ENCODE measurements at regions not wholly inside any gene's neighbourhood (a gene's known extent, or its start where the extent isn't known, plus 50 kb on each side); places are given as distances from the start of the nearest gene placed in this dataset.

GRCh38 chr1:238753252-238753651 is 633.1 kb upstream of the CHRM3 start:
- no peaks in the 10 kb centered on the region for H3K36me3 ChIP-seq (ENCODE audit: control insufficient read depth, insufficient read depth, low read length)
- H3K4me3 ChIP-seq, result no peak overlapping the region
- no peak overlapping the region for H2AFZ ChIP-seq (ENCODE audit: low read depth, low read length)
- no peak overlapping the region for H3K4me2 ChIP-seq (ENCODE audit: insufficient read depth, low read length)
- no peak overlapping the region for H3K9ac ChIP-seq (ENCODE audit: insufficient read depth in 1 of 2, low read depth in 2 of 2, low read length in 2 of 2)
- in situ Hi-C loops (cut with MboI), result no loop called here
- H3K9me3 ChIP-seq (replicated peaks; ENCODE audit: control insufficient read depth, insufficient read depth, low read depth, low read length), result no peaks in the 10 kb centered on the region; the same call in 1 of the 2 replicates
- intact Hi-C loops (cut with micrococcal nuclease), result no loop called here
- H3K79me2 ChIP-seq (ENCODE audit: control insufficient read depth, insufficient read depth, low read length), result no peaks in the 10 kb centered on the region
- 0% methylated on average over 1 of the region's 3 CpGs for WGBS (ENCODE audit: insufficient coverage, low coverage, missing lambda C conversion rate)
- no peaks in the 10 kb centered on the region for H3K27me3 ChIP-seq (ENCODE audit: control insufficient read depth in 2 of 2, insufficient read depth in 2 of 2, low read length in 2 of 2)
- POLR2A ChIA-PET, result no interaction called here
- no TSS peak for BruUV-seq (replicated peaks)
- ATAC-seq, result no peak
- H3K4me1 ChIP-seq (replicated peaks in 1 of 2; ENCODE audit: control insufficient read depth in 2 of 2, insufficient read depth in 2 of 2, low read length in 2 of 2), result no peaks in the 10 kb centered on the region
- H4K20me1 ChIP-seq (replicated peaks; ENCODE audit: control insufficient read depth, insufficient read depth, low read length), result no peaks in the 10 kb centered on the region
- CTCF ChIA-PET (ENCODE audit: low intra/inter-chr PET ratio), result no interaction called here
- DNase-seq (ENCODE audit: extremely low read depth in 1 of 4, low spot score in 3 of 4), result no peak
- FAIRE-seq, result no peak
- H3K9me1 ChIP-seq (ENCODE audit: control insufficient read depth, insufficient read depth, low read length), result no peaks in the 10 kb centered on the region
- H3K27ac ChIP-seq (ENCODE audit: extremely low read depth, low read depth, low read length), result no peak overlapping the region
- TF ChIP-seq THAP12 (CRISPR knock-in tag; IDR thresholded peaks at IDR 0.05) (no peak), ZBTB12 (CRISPR knock-in tag; IDR thresholded peaks at IDR 0.05) (no peak), DIDO1 (tag; IDR thresholded peaks at IDR 0.05; ENCODE audit: low read depth) (no peak), MCM5 (IDR thresholded peaks at IDR 0.05; ENCODE audit: low read depth) (no peak)

All from K562 (cell line).